GM23248 (cell line): ENCODE measurements at regions not wholly inside any gene's neighbourhood (a gene's known extent, or its start where the extent isn't known, plus 50 kb on each side); places are given as distances from the start of the nearest gene placed in this dataset.

Experiments
- EZH2 ChIP-seq: fragments of 200-600 bp; sonication (generic); IDR thresholded peaks from 2 replicates; pipeline ENCODE4 v1.6.1; 2018; ENCODE audit warnings: antibody characterized with exemption, mild to moderate bottlenecking; ENCODE audit not compliant: insufficient read depth, poor library complexity, severe bottlenecking
- EZH2phosphoT487 ChIP-seq: fragments of 200-600 bp; sonication (generic); IDR thresholded peaks from 2 replicates; pipeline ENCODE4 v1.6.1; 2018; ENCODE audit warnings: antibody characterized with exemption, moderate library complexity, mild to moderate bottlenecking, low read depth; ENCODE audit not compliant: insufficient read depth

GRCh38 chr16:52022980-52023379 lies 524.0 kb downstream of the TOX3 start:
- TF ChIP-seq EZH2 (no peak), EZH2phosphoT487 (no peak)
